ENCODE measurements at regions not wholly inside any gene's neighbourhood (a gene's known extent, or its start where the extent isn't known, plus 50 kb on each side); places are given as distances from the start of the nearest gene placed in this dataset.
"Not testable (repeated sequence)": the region's sequence is repeated elsewhere in the genome, so short reads cannot be mapped to it uniquely, and the experiment has no call there.

- intact Hi-C loops (cut with DNase I): no loop called here
- no peak for DNase-seq (ENCODE audit: low spot score)
Measured at GRCh38 chr4:175253184-175253902, 335.2 kb downstream of the ADAM29 start.

- intact Hi-C loops (cut with DNase I): no loop called here
Measured at GRCh38 chr4:175263537-175263936, 345.4 kb downstream of the ADAM29 start.

GRCh38 chr4:175271010-175271630, 353.0 kb downstream of the ADAM29 start:
- intact Hi-C loops (cut with DNase I): no loop called here

More at GRCh38 chr4:175263537-175263936, 345.4 kb downstream of the ADAM29 start:
- DNase-seq (ENCODE audit: low spot score): no peak

DNA sequence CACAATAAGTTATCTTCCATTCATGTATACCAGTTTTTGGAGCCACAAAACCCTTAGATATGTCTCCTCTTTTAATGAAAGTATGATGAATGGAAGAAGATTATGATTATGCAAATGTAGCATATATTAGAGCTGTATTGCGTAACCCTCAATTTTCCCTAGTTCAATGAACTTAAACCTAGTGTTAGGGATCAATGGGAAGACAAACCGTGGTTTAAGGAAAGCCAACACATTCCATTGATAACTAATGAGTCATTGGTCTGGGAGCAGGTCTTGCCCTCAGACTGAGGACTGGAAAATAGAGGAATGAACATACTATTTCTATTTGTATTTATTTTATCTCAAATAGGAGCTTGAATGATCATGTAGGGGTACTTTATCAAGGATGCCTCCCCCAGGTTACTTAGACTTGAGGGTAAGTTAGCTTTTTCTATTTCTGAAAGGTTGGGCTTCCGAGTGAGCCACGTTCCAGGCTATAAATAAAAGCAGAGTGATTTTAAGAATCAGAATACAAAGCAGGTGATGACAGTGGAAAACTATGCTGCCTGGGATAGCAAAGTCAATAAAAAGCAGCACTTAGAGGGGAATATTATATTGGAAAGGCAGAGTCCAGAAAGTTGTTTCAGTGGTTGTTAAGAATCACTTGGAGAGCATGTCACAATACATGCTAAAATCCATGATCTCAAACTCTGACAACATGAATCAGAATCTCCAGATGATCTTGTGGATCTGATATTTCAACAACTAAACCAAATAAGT, 356.0 kb downstream of the ADAM29 start:
- intact Hi-C loops (cut with DNase I): no loop called here
- DNase-seq (ENCODE audit: low spot score): no peak

More at GRCh38 chr4:175271010-175271630, 353.0 kb downstream of the ADAM29 start:
- no peak for DNase-seq (ENCODE audit: low spot score)

- intact Hi-C loops (cut with DNase I): no loop called here
- no peak for DNase-seq (ENCODE audit: low spot score)
Measured at GRCh38 chr4:175277816-175278215, 359.7 kb downstream of the ADAM29 start.

DNA sequence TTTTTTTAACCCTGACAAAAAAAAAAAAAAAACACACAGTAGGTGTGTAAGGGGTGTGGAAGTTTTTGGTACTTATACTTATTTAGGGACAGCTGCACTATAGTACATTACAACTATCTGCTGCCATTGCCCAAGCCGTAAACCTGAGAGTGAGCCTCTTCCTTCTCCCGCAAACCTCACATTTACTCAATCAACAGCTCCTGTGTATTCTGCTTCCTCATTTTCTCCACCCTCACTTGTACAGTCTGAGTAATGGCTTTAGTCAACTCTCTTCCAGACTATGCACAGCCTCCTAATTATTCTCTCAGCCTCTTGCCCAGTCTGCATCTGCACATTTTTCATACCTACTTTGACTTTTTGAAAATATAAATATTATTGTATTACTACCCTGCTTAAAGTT, 362.0 kb downstream of the ADAM29 start:
- DNase-seq (ENCODE audit: low spot score): no peak
- intact Hi-C loops (cut with DNase I): no loop called here

DNA sequence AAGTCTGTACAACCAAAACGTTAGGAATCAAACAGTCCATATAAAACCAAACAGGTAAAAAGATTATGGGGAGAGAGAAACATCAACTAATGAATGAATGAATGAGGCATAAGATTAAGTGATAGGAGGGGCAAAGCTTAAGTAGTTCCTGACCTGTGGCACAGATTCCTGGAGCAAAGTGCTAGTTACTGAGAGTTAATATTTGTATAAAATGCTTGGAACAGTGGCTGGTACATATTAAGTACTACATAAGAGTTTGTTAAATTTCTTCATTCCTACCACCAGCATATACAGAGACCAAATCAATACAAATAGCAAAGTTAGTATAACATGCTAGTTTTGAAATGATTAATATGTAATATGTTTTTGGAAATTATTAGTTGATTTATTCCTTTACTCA, 363.7 kb downstream of the ADAM29 start:
- intact Hi-C loops (cut with DNase I): no loop called here
- DNase-seq (ENCODE audit: low spot score): no peak

DNA sequence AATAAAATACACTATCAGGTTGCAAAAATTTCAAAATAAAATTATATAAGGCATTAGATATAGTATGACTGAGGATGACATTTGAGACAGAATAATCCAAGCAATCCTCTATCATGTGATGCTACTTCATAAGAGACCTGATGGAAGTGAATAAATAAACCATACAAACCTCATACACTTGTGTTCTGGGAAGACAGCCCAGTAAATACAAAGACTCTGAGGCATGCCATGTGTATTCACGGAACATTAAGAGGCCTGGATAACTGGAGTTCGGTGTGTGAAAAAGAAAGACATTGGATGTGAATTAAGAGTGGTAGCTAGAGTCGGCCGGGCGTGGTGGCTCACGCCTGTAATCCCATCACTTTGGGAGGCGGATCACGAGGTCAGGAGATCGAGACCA, 364.2 kb downstream of the ADAM29 start:
- DNase-seq (ENCODE audit: low spot score): no peak
- intact Hi-C loops (cut with DNase I): no loop called here

GRCh38 chr4:175290401-175290800, 372.2 kb downstream of the ADAM29 start:
- DNase-seq (ENCODE audit: low spot score): no peak
- intact Hi-C loops (cut with DNase I): no loop called here

DNA sequence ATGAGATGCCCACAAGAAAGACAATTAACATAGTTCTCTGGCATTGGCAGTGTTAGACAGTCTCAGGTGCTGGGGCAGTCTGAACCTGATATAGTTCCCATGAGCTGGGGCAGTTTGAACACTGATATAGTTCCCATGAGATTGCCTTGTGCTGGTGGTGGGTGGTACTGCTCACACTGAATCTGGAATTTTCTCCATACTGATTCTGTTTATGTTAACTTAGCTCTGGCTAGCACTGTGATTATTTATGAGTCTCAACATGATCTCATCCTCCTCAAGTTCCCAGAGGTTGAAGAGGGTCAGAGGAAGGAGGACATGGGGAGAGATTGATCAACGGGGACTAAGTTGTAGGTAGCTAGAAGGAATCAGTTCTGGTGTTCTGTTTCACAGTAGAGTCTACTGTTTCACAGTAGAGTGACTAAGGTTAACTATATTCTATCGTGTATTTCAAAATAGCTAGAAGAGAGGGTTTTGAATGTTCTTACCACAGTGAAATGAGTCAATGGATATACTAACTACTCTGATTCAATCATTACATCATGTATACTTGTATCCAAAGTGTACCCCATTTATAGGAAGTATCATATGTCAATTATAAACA, 379.9 kb downstream of the ADAM29 start:
- no peak for DNase-seq (ENCODE audit: low spot score)
- intact Hi-C loops (cut with DNase I): no loop called here

GRCh38 chr4:175306436-175306835, 388.3 kb downstream of the ADAM29 start:
- DNase-seq (ENCODE audit: low spot score): no peak
- intact Hi-C loops (cut with DNase I): no loop called here

- intact Hi-C loops (cut with DNase I): no loop called here
- DNase-seq (ENCODE audit: low spot score): no peak
Measured at GRCh38 chr4:175307326-175307725, 389.2 kb downstream of the ADAM29 start.

GRCh38 chr4:175308236-175308635, 390.1 kb downstream of the ADAM29 start:
- no peak for DNase-seq (ENCODE audit: low spot score)
- intact Hi-C loops (cut with DNase I): no loop called here

- no peak for DNase-seq (ENCODE audit: low spot score)
- intact Hi-C loops (cut with DNase I): no loop called here
Measured at GRCh38 chr4:175309041-175309440, 390.9 kb downstream of the ADAM29 start.

GRCh38 chr4:175325230-175325629, 407.1 kb downstream of the ADAM29 start:
- intact Hi-C loops (cut with DNase I): no loop called here
- DNase-seq (ENCODE audit: low spot score): no peak

GRCh38 chr4:175326796-175327195, 408.6 kb downstream of the ADAM29 start:
- intact Hi-C loops (cut with DNase I): no loop called here
- DNase-seq (ENCODE audit: low spot score): no peak

DNA sequence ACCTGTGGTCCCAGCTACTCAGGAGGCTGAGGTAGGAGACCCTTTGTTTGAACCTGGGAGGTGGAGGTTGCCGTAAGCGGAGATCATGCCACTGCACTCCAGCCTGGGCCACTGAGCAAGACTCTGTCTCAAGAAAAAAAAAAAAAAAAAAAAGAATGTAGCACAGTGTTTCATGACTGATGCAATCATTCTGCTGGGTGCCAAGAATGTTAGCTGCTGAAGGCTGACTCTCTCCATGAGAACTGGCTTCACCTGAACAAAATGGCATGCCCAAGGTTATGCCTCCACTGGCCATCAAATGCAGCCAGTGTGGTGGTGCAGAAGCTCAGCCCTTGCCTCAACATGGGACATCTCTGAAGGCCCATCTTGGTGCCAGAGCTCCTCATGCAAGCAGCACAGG, 412.1 kb downstream of the ADAM29 start:
- no peak for DNase-seq (ENCODE audit: low spot score)
- intact Hi-C loops (cut with DNase I): no loop called here

DNA sequence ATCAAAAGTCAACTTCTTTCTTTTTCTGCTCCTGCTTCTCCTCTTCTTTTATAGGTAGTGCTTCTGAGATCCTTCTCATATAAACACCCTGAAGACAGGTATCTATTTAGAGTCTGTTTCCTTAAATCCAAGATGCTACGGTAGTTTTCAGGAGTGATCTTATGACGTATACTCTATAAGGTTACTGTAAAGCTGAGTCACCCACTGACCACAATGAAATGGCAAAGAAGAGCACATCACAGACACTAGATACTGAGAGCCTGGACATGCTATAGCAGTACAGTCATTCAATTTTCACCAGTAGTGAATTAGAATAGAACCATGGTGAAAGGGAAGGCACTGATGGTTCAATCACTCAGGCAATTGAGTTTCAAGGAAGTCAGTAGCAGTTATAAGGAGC, 412.5 kb downstream of the ADAM29 start:
- intact Hi-C loops (cut with DNase I): no loop called here
- DNase-seq (ENCODE audit: low spot score): no peak

DNA sequence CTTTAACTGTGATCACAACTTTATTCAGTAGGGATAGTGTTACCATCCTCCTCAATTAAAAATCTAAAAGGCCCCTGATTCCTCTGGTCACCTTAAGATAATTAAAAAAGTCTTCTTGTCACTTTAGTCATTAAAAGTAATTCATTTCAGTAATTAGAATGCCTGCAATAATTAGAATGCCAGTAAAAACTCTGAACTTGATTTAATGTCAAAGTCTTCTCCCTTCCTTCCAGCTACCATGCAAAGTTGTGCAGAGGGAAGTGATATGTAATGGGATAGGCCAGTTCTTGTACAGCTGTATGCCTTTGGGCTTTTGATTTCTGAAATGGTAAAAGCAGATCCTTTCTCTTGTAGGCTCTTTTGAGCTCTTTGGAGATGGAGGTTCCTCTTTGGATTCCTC, 417.2 kb downstream of the ADAM29 start:
- intact Hi-C loops (cut with DNase I): no loop called here

DNA sequence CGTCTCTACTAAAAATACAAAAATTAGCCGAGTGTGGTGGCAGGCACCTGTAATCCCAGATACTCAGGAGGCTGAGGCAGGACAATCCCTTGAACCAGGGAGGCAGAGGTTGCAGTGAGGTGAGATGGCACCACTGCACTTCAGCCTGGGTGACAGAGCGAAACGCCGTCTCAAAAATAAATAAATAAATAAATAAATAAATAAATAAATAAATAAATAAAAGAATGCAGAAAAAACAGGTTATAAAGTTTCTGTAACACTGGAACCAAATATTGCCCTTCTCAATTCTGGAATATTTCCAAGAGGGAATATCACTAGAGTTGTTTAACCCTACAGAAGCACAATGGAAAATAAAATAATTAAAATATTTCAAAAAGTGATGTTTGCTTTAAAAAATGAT, 418.4 kb downstream of the ADAM29 start:
- DNase-seq (ENCODE audit: low spot score); intact Hi-C loops (cut with DNase I): not testable (repeated sequence)

More for the DNA sequence above, 417.2 kb downstream of the ADAM29 start:
- no peak for DNase-seq (ENCODE audit: low spot score)
